GM19238 (cell line): ENCODE measurements at regions not wholly inside any gene's neighbourhood (a gene's known extent, or its start where the extent isn't known, plus 50 kb on each side); places are given as distances from the start of the nearest gene placed in this dataset.

Source experiments
- DNase-seq: peaks from one replicate; pipeline ENCODE4 v3.0.0; 2011; ENCODE audit warnings: low spot score; ENCODE audit not compliant: insufficient read length

- DNase-seq, result no peak
Observed at GRCh38 chr16:66212428-66212827, 154.1 kb upstream of the CDH5 start.

GRCh38 chr16:66211651-66212050 lies 154.8 kb upstream of the CDH5 start:
- DNase-seq, result no peak

- DNase-seq, result no peak
Observed at GRCh38 chr16:66207883-66208265, 158.6 kb upstream of the CDH5 start.

GRCh38 chr16:66207139-66207882 lies 159.2 kb upstream of the CDH5 start:
- no peak for DNase-seq

GRCh38 chr16:66206363-66206762 lies 160.1 kb upstream of the CDH5 start:
- DNase-seq, result no peak

GRCh38 chr16:66205287-66206231 lies 160.9 kb upstream of the CDH5 start:
- no peak for DNase-seq

- no peak for DNase-seq
Observed at GRCh38 chr16:66204756-66205155, 161.7 kb upstream of the CDH5 start.

- DNase-seq, result no peak
Observed at GRCh38 chr16:66203476-66203875, 163.0 kb upstream of the CDH5 start.

- DNase-seq, result no peak
Observed at GRCh38 chr16:66199189-66199588, 167.3 kb upstream of the CDH5 start.

- DNase-seq, result no peak
Observed at GRCh38 chr16:66198641-66199040, 167.8 kb upstream of the CDH5 start.

GRCh38 chr16:66197668-66198278 lies 168.7 kb upstream of the CDH5 start:
- no peak for DNase-seq

- DNase-seq, result no peak
Observed at GRCh38 chr16:66196770-66197169, 169.7 kb upstream of the CDH5 start.

GRCh38 chr16:66194866-66195265 lies 171.6 kb upstream of the CDH5 start:
- DNase-seq, result no peak

GRCh38 chr16:66193543-66194229 lies 172.8 kb upstream of the CDH5 start:
- no peak for DNase-seq

GRCh38 chr16:66190411-66190810 lies 176.1 kb upstream of the CDH5 start:
- DNase-seq, result no peak

GRCh38 chr16:66189951-66190350 lies 176.5 kb upstream of the CDH5 start:
- no peak for DNase-seq

GRCh38 chr16:66188917-66189725 lies 177.4 kb upstream of the CDH5 start:
- DNase-seq, result no peak

- no peak for DNase-seq
Observed at GRCh38 chr16:66186251-66186785, 180.2 kb upstream of the CDH5 start.

GRCh38 chr16:66182592-66182991 lies 183.9 kb upstream of the CDH5 start:
- no peak for DNase-seq

- DNase-seq, result no peak
Observed at GRCh38 chr16:66176731-66177130, 189.8 kb upstream of the CDH5 start.
